Fibroblast of the aortic adventitia (primary cell): ENCODE measurements at regions not wholly inside any gene's neighbourhood (a gene's known extent, or its start where the extent isn't known, plus 50 kb on each side); places are given as distances from the start of the nearest gene placed in this dataset.

Source experiments
- DNase-seq: peaks from one replicate; pipeline ENCODE4 v3.0.0-alpha.2; 2010; ENCODE audit warnings: low read depth
- H3K4me3 ChIP-seq: 2 replicates; pipeline ENCODE4 v1.5.1; 2011; ENCODE audit warnings: low read depth, mild to moderate bottlenecking, control low read depth, low read length, moderate library complexity
- CTCF ChIP-seq: IDR thresholded peaks from 2 replicates; pipeline ENCODE4 v1.5.1; 2011; ENCODE audit warnings: mild to moderate bottlenecking, low read length, control low read depth, inconsistent platforms; ENCODE audit not compliant: insufficient read depth

DNA sequence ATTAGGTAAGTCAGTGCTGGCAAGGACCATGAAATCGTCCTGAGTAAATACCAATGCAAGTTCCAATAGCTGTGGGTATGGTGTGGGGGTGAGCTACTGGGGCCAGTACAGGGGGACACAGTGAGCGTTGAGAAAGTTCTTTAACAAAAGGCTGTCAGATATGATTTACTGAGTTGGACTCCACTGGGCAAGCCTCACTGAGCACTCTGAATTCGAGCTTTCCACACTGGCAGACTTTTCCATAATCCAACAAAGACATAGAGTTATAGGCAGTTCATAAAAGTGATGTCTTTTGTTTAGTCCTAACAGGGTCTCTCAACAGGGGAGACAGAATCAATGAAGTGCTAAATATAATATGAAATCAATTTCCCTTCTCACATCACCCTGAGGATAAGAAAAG lies 489.0 kb downstream of the KCNJ2 start:
- DNase-seq: no peak
- no peak for TF ChIP-seq CTCF
- H3K4me3 ChIP-seq: no peak overlapping the region

DNA sequence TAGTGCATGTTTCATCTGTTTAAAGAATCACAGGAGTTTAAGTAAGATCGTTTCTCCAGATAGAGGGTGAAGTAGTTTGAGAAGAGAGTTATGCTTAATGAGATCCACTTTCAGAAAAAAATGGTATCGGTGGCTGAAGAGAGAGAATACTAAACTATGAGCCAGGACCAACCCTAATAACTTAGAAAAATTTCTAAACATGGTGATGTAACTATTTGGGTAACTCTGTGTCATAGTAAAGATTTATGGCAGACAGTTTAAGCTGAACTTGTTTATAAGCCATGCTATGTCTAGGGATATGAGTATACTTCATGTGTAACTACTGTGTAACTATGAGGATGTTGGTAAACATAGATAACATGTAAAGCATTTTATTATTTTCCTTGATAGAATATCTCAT lies 489.5 kb downstream of the KCNJ2 start:
- no peak for TF ChIP-seq CTCF
- no peak for DNase-seq
- no peak overlapping the region for H3K4me3 ChIP-seq

DNA sequence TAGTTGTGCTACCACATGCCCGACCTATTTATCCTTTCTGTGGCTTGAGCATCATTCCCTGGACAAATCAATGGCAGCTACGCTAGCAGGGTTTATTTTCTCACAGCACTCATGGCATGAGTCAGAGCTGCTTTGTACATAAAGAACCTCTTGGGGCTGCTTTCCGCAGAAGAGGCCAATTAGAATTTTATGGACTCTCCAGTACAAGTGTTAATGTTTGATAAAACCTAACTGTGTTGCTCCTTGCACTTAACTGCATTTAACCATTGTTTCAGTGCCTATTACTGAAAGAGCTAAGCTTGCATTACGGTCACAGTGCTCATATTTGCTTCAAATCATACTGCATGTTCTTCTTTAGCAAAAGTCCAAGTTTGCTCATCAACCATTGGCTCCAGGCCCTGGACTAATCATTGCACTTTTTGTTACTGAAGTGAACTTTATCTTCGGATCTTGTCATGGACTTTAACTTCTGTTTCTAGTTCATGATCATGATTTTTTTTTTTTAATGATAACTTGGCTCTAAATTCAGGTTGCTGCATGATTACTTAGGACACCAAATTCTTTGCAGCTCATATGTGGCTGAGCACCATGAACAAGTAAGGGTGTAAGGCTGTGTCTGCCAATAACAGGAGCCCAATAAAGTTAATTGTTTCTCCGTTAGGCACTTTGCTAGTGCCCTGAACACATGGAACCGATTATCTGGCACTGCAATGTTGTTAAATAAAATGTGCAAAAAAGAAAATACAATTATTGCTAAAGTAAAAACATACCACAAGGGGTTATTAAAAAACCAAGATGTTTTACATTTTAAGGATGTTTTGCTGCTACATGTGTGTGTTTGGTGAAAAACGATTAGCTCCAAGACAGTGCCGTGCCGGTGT lies 492.2 kb downstream of the KCNJ2 start:
- no peak overlapping the region for H3K4me3 ChIP-seq
- TF ChIP-seq CTCF: no peak
- no peak for DNase-seq

GRCh38 chr17:70668276-70668937 lies 499.1 kb downstream of the KCNJ2 start:
- DNase-seq: no peak
- no peak for TF ChIP-seq CTCF
- no peak overlapping the region for H3K4me3 ChIP-seq

GRCh38 chr17:70668938-70669778 lies 499.8 kb downstream of the KCNJ2 start:
- H3K4me3 ChIP-seq: no peak overlapping the region
- TF ChIP-seq CTCF: no peak
- DNase-seq: no peak

GRCh38 chr17:70674061-70674460 lies 504.7 kb downstream of the KCNJ2 start:
- no peak overlapping the region for H3K4me3 ChIP-seq
- TF ChIP-seq CTCF: no peak
- DNase-seq: no peak
